GM23248 (cell line): ENCODE measurements at regions not wholly inside any gene's neighbourhood (a gene's known extent, or its start where the extent isn't known, plus 50 kb on each side); places are given as distances from the start of the nearest gene placed in this dataset.
"Not testable (repeated sequence)": the region's sequence is repeated elsewhere in the genome, so short reads cannot be mapped to it uniquely, and the experiment has no call there.

Source experiments
- EZH2 ChIP-seq: fragments of 200-600 bp; sonication (generic); IDR thresholded peaks from 2 replicates; pipeline ENCODE4 v1.6.1; 2018; ENCODE audit warnings: antibody characterized with exemption, mild to moderate bottlenecking; ENCODE audit not compliant: insufficient read depth, poor library complexity, severe bottlenecking
- EZH2phosphoT487 ChIP-seq: fragments of 200-600 bp; sonication (generic); IDR thresholded peaks from 2 replicates; pipeline ENCODE4 v1.6.1; 2018; ENCODE audit warnings: antibody characterized with exemption, moderate library complexity, mild to moderate bottlenecking, low read depth; ENCODE audit not compliant: insufficient read depth

DNA sequence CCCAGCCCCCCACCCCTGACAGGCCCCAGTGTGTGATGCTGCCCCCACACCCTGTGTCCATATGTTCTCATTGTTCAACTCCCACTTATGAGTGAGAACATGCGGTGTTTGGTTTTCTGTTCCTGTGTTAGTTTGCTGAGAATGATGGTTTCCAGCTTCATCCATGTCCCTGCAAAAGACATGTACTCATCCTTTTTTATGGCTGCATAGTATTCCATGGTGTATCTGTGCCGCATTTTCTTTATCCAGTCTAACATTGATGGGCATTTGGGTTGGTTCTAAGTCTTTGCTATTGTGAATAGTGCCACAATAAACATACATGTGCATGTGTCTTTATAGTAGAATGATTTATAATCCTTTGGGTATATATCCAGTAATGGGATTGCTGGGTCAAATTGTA lies 122.1 kb upstream of the TAF11L2 start:
- not testable (repeated sequence) for TF ChIP-seq EZH2, EZH2phosphoT487
